ENCODE measurements at regions not wholly inside any gene's neighbourhood (a gene's known extent, or its start where the extent isn't known, plus 50 kb on each side); places are given as distances from the start of the nearest gene placed in this dataset.

- DNase-seq: no peak
These were observed 621.9 kb upstream of the POU3F2 start for GRCh38 chr6:98212468-98212867.

GRCh38 chr6:98215531-98215930 is 618.8 kb upstream of the POU3F2 start:
- no peak for DNase-seq

GRCh38 chr6:98230250-98230649 is 604.1 kb upstream of the POU3F2 start:
- no peak for DNase-seq

- no peak for DNase-seq
These were observed 595.3 kb upstream of the POU3F2 start for GRCh38 chr6:98239057-98239456.

- DNase-seq: no peak
These were observed 592.7 kb upstream of the POU3F2 start for GRCh38 chr6:98241630-98242029.

GRCh38 chr6:98254624-98255023 is 579.8 kb upstream of the POU3F2 start:
- no peak for DNase-seq

- DNase-seq: no peak
These were observed 574.0 kb upstream of the POU3F2 start for GRCh38 chr6:98260382-98260781.

GRCh38 chr6:98272060-98272459 is 562.3 kb upstream of the POU3F2 start:
- no peak for DNase-seq

GRCh38 chr6:98274691-98275090 is 559.7 kb upstream of the POU3F2 start:
- DNase-seq: no peak

- no peak for DNase-seq
These were observed 553.9 kb upstream of the POU3F2 start for GRCh38 chr6:98280492-98280891.

GRCh38 chr6:98286620-98287019 is 547.8 kb upstream of the POU3F2 start:
- DNase-seq: no peak

- no peak for DNase-seq
These were observed 546.5 kb upstream of the POU3F2 start for GRCh38 chr6:98287876-98288275.

GRCh38 chr6:98292810-98293209 is 541.6 kb upstream of the POU3F2 start:
- no peak for DNase-seq

GRCh38 chr6:98295515-98296175 is 538.7 kb upstream of the POU3F2 start:
- no peak for DNase-seq

- DNase-seq: no peak
These were observed 525.8 kb upstream of the POU3F2 start for GRCh38 chr6:98308564-98308963.

- DNase-seq: no peak
These were observed 523.9 kb upstream of the POU3F2 start for GRCh38 chr6:98310443-98310842.

- no peak for DNase-seq
These were observed 510.8 kb upstream of the POU3F2 start for GRCh38 chr6:98323605-98324004.

GRCh38 chr6:98324446-98324845 is 509.9 kb upstream of the POU3F2 start:
- DNase-seq: no peak

GRCh38 chr6:98325366-98325765 is 509.0 kb upstream of the POU3F2 start:
- no peak for DNase-seq

GRCh38 chr6:98333273-98333672 is 501.1 kb upstream of the POU3F2 start:
- DNase-seq: no peak

- DNase-seq: no peak
These were observed 498.8 kb upstream of the POU3F2 start for GRCh38 chr6:98335594-98335993.

- DNase-seq: no peak
These were observed 494.9 kb upstream of the POU3F2 start for GRCh38 chr6:98339506-98339905.

- DNase-seq: no peak
These were observed 491.4 kb upstream of the POU3F2 start for GRCh38 chr6:98343004-98343403.

- DNase-seq: no peak
These were observed 490.6 kb upstream of the POU3F2 start for GRCh38 chr6:98343797-98344196.

GRCh38 chr6:98352348-98352747 is 482.0 kb upstream of the POU3F2 start:
- DNase-seq: no peak

- no peak for DNase-seq
These were observed 476.2 kb upstream of the POU3F2 start for GRCh38 chr6:98358173-98358572.
